ENCODE measurements at regions not wholly inside any gene's neighbourhood (a gene's known extent, or its start where the extent isn't known, plus 50 kb on each side); places are given as distances from the start of the nearest gene placed in this dataset.

- Histone ChIP-seq H3K4me3 (ENCODE audit: low read length) (no peak overlapping the region), H3K4me1 (ENCODE audit: control insufficient read depth, insufficient read depth, low read length) (no peaks in the 10 kb centered on the region), H3K9me3 (ENCODE audit: control insufficient read depth, insufficient read depth, low read length) (no peaks in the 10 kb centered on the region), H3K27me3 (ENCODE audit: control insufficient read depth, insufficient read depth, low read length) (no peaks in the 10 kb centered on the region), H3K27ac (ENCODE audit: low read length) (no peak overlapping the region), H3K36me3 (ENCODE audit: control insufficient read depth, insufficient read depth, low read length) (no peaks in the 10 kb centered on the region)
- 71% methylated on average over 7 of the region's 7 CpGs for WGBS (ENCODE audit: insufficient coverage)
- Mint-ChIP-seq H3K36me3 (no peaks in the 10 kb centered on the region), H3K27ac (no peak overlapping the region), H3K27me3 (ENCODE audit: low read depth in 2 of 2) (peaks cover 0 to 6% of the 10 kb centered on the region in 2 donors), H3K9me3 (peaks cover 0 to 6% of the 10 kb centered on the region in 2 donors), H3K4me1 (peaks cover 6 to 12% of the 10 kb centered on the region in 2 donors), H3K4me3 (no peak overlapping the region)
- intact Hi-C loops (cut with micrococcal nuclease), result no loop called here
- ATAC-seq, result no peak
- TF ChIP-seq CTCF (IDR thresholded peaks at IDR 0.05), result no peak
- no peak for DNase-seq
These were observed 256.9 kb upstream of the PCSK5 start for GRCh38 chr9:75633451-75634057.

GRCh38 chr9:75636427-75637045 lies 253.9 kb upstream of the PCSK5 start:
- Histone ChIP-seq H3K36me3 (ENCODE audit: control insufficient read depth, insufficient read depth, low read length) (no peaks in the 10 kb centered on the region), H3K27ac (ENCODE audit: low read length) (no peak overlapping the region), H3K27me3 (ENCODE audit: control insufficient read depth, insufficient read depth, low read length) (no peaks in the 10 kb centered on the region), H3K4me3 (ENCODE audit: low read length) (no peak overlapping the region), H3K4me1 (ENCODE audit: control insufficient read depth, insufficient read depth, low read length) (no peaks in the 10 kb centered on the region), H3K9me3 (ENCODE audit: control insufficient read depth, insufficient read depth, low read length) (no peaks in the 10 kb centered on the region)
- DNase-seq (no peak), ATAC-seq (peak; percentile 43 to 81 (median 72))
- H3K27ac Mint-ChIP-seq, result peak overlapping the region in 1 of 2 donors; percentile 19
- intact Hi-C loops (cut with micrococcal nuclease), result no loop called here
- TF ChIP-seq CTCF (IDR thresholded peaks at IDR 0.05), result no peak
- H3K4me3 Mint-ChIP-seq, result no peak overlapping the region
- no peaks in the 10 kb centered on the region for H3K36me3 Mint-ChIP-seq
- 41% methylated on average over 4 of the region's 4 CpGs for WGBS (ENCODE audit: insufficient coverage)
- H3K4me1 Mint-ChIP-seq, result peaks cover 6 to 12% of the 10 kb centered on the region in 2 donors
- H3K9me3 Mint-ChIP-seq, result no peaks in the 10 kb centered on the region
- H3K27me3 Mint-ChIP-seq (ENCODE audit: low read depth in 2 of 2), result no peaks in the 10 kb centered on the region

GRCh38 chr9:75639971-75640610 lies 250.4 kb upstream of the PCSK5 start:
- H3K36me3 ChIP-seq (ENCODE audit: control insufficient read depth, insufficient read depth, low read length), result no peaks in the 10 kb centered on the region
- no peak for TF ChIP-seq CTCF (IDR thresholded peaks at IDR 0.05)
- H3K27ac ChIP-seq (ENCODE audit: low read length), result no peak overlapping the region
- H3K4me3 Mint-ChIP-seq, result no peak overlapping the region
- H3K9me3 Mint-ChIP-seq, result no peaks in the 10 kb centered on the region
- H3K4me1 ChIP-seq (ENCODE audit: control insufficient read depth, insufficient read depth, low read length), result no peaks in the 10 kb centered on the region
- DNase-seq (no peak), ATAC-seq (no peak)
- no peak overlapping the region for H3K27ac Mint-ChIP-seq
- intact Hi-C loops (cut with micrococcal nuclease), result no loop called here
- no peaks in the 10 kb centered on the region for H3K27me3 ChIP-seq (ENCODE audit: control insufficient read depth, insufficient read depth, low read length)
- no peak overlapping the region for H3K4me3 ChIP-seq (ENCODE audit: low read length)
- H3K9me3 ChIP-seq (ENCODE audit: control insufficient read depth, insufficient read depth, low read length), result no peaks in the 10 kb centered on the region
- H3K36me3 Mint-ChIP-seq, result no peaks in the 10 kb centered on the region
- H3K27me3 Mint-ChIP-seq (ENCODE audit: low read depth in 2 of 2), result no peaks in the 10 kb centered on the region
- peaks cover 6 to 12% of the 10 kb centered on the region in 2 donors for H3K4me1 Mint-ChIP-seq
- WGBS (ENCODE audit: insufficient coverage), result no CpG with 5 or more reads among the region's 1 CpG

All from natural killer cell (primary cell).